ENCODE measurements at regions not wholly inside any gene's neighbourhood (a gene's known extent, or its start where the extent isn't known, plus 50 kb on each side); places are given as distances from the start of the nearest gene placed in this dataset.

DNA sequence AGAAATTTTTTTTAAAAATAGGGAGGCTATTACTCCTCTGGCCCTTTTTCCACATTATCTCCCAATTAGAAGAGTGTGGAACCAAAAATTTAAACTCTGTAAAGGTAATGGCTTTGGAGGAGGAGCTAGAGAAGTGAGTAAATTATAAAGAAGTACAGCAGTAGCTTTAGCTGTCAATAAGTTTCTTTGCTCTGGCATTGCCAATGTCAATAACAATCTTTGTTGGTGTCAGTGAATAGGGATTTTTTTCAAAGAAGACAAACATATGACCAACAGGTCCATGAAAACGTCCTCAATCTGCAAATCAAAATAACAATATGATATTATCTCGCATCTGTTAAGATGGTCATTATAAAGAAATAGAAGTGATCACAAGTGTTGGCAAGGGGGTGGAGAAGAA lies 227.1 kb upstream of the MBL2 start:
- POLR2A ChIA-PET (ENCODE audit: unreplicated experiment) = no interaction called here
- CTCF ChIA-PET = no interaction called here
- BruUV-seq (replicated peaks) = no TSS peak

DNA sequence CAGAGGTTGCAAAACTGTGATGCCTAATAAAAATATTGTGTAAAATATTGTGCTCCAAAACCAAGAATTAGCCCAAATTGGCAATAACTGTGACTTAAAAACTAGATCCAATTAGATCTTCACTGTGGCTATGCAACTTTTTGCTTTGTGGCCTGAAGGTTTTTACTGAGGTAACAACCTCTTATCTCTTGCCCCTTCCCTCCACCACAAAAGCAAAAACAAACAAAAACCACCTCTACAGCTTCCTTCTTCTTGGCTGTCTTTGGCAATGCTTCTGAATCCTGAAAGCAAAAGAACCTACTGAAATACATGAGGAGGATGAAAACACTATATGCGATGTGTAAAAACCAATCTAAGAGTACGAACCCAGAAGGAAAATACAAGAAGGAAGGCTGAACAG lies 226.7 kb upstream of the MBL2 start:
- H2AFZ ChIP-seq = no peak overlapping the region
- intact Hi-C loops (cut with micrococcal nuclease; ENCODE audit: unreplicated experiment) = no loop called here

More for the DNA sequence above, 227.1 kb upstream of the MBL2 start:
- TF ChIP-seq EZH2 (IDR thresholded peaks at IDR 0.05; ENCODE audit: low read depth) = no peak
- TF ChIP-seq, protein P1, sequence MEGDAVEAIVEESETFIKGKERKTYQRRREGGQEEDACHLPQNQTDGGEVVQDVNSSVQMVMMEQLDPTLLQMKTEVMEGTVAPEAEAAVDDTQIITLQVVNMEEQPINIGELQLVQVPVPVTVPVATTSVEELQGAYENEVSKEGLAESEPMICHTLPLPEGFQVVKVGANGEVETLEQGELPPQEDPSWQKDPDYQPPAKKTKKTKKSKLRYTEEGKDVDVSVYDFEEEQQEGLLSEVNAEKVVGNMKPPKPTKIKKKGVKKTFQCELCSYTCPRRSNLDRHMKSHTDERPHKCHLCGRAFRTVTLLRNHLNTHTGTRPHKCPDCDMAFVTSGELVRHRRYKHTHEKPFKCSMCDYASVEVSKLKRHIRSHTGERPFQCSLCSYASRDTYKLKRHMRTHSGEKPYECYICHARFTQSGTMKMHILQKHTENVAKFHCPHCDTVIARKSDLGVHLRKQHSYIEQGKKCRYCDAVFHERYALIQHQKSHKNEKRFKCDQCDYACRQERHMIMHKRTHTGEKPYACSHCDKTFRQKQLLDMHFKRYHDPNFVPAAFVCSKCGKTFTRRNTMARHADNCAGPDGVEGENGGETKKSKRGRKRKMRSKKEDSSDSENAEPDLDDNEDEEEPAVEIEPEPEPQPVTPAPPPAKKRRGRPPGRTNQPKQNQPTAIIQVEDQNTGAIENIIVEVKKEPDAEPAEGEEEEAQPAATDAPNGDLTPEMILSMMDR (conservative IDR thresholded peaks at IDR 0.05) = no peak
- no peak overlapping the region for H2AFZ ChIP-seq
- no peaks in the 10 kb centered on the region for H3K79me2 ChIP-seq (ENCODE audit: low read depth)
- H3K4me2 ChIP-seq = no peak overlapping the region
- H3K27ac ChIP-seq = no peak overlapping the region
- H3K9me3 ChIP-seq (ENCODE audit: insufficient read depth, low read depth) = no peaks in the 10 kb centered on the region
- H3K4me1 ChIP-seq (replicated peaks; ENCODE audit: insufficient read depth) = no peaks in the 10 kb centered on the region
- H4K20me1 ChIP-seq (ENCODE audit: insufficient read depth) = no peaks in the 10 kb centered on the region
- no peaks in the 10 kb centered on the region for H3F3A ChIP-seq (ENCODE audit: insufficient read depth, low read depth)
- intact Hi-C loops (cut with micrococcal nuclease; ENCODE audit: unreplicated experiment) = no loop called here
- no peaks in the 10 kb centered on the region for H3K9me2 ChIP-seq (ENCODE audit: insufficient read depth)
- DNase-seq = no peak
- H3K27me3 ChIP-seq (ENCODE audit: insufficient read depth, low read depth) = no peaks in the 10 kb centered on the region
- H3K36me3 ChIP-seq (ENCODE audit: low read depth) = no peaks in the 10 kb centered on the region
- H3K4me3 ChIP-seq = no peak overlapping the region

DNA sequence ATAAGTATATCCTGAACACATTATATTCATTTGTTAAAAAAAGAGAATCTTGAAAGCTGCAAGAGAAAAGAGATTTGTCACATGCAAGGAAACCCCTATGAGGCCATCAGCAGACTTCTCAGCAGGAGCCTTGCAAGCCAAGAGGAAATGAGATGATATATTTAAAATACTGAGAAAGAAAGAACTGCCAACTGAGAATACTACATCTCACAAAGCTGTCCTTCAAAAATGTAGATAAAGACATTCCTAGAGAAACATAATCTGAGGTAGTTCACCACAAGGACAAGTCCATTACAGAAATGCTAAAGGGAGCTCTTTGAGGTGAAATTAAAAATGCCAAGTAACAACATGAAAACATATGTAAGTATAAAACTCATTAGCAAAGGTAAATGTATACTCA lies 224.4 kb upstream of the MBL2 start:
- Histone ChIP-seq H3F3A (ENCODE audit: insufficient read depth, low read depth) (no peaks in the 10 kb centered on the region), H4K20me1 (ENCODE audit: insufficient read depth) (no peaks in the 10 kb centered on the region), H3K36me3 (ENCODE audit: low read depth) (no peaks in the 10 kb centered on the region), H3K4me1 (replicated peaks; ENCODE audit: insufficient read depth) (no peaks in the 10 kb centered on the region), H3K9me2 (ENCODE audit: insufficient read depth) (no peaks in the 10 kb centered on the region), H3K4me3 (no peak overlapping the region), H3K79me2 (ENCODE audit: low read depth) (no peaks in the 10 kb centered on the region), H3K27me3 (ENCODE audit: insufficient read depth, low read depth) (no peaks in the 10 kb centered on the region), H3K27ac (no peak overlapping the region), H3K4me2 (no peak overlapping the region), H3K9me3 (ENCODE audit: insufficient read depth, low read depth) (no peaks in the 10 kb centered on the region), H2AFZ (no peak overlapping the region)
- TF ChIP-seq, protein P1 (conservative IDR thresholded peaks at IDR 0.05) = no peak
- no peak for TF ChIP-seq EZH2 (IDR thresholded peaks at IDR 0.05; ENCODE audit: low read depth)
- intact Hi-C loops (cut with micrococcal nuclease; ENCODE audit: unreplicated experiment) = no loop called here
- ChIA-PET POLR2A (ENCODE audit: unreplicated experiment) (no interaction called here), CTCF (no interaction called here)
- BruUV-seq (replicated peaks) = no TSS peak
- no peak for DNase-seq

More for the DNA sequence above, 226.7 kb upstream of the MBL2 start:
- Histone ChIP-seq H3K9me2 (ENCODE audit: insufficient read depth) (no peaks in the 10 kb centered on the region), H3K9me3 (ENCODE audit: insufficient read depth, low read depth) (no peaks in the 10 kb centered on the region), H3K4me2 (no peak overlapping the region), H3K27me3 (ENCODE audit: insufficient read depth, low read depth) (no peaks in the 10 kb centered on the region), H3K4me3 (no peak overlapping the region), H3K36me3 (ENCODE audit: low read depth) (no peaks in the 10 kb centered on the region), H4K20me1 (ENCODE audit: insufficient read depth) (no peaks in the 10 kb centered on the region), H3K79me2 (ENCODE audit: low read depth) (no peaks in the 10 kb centered on the region), H3K27ac (no peak overlapping the region), H3F3A (ENCODE audit: insufficient read depth, low read depth) (no peaks in the 10 kb centered on the region), H3K4me1 (replicated peaks; ENCODE audit: insufficient read depth) (no peaks in the 10 kb centered on the region)
- TF ChIP-seq, protein P1 (conservative IDR thresholded peaks at IDR 0.05) = no peak
- no peak for TF ChIP-seq EZH2 (IDR thresholded peaks at IDR 0.05; ENCODE audit: low read depth)
- CTCF ChIA-PET = no interaction called here
- BruUV-seq (replicated peaks) = no TSS peak
- no peak for DNase-seq
- POLR2A ChIA-PET (ENCODE audit: unreplicated experiment) = interaction anchor here (0.6 kb wide), 1 partner anchor 1786 kb away, joined by 6 read pairs; no protein-coding TSS in a partner anchor
